ENCODE measurements at regions not wholly inside any gene's neighbourhood (a gene's known extent, or its start where the extent isn't known, plus 50 kb on each side); places are given as distances from the start of the nearest gene placed in this dataset.
"Not testable (repeated sequence)": the region's sequence is repeated elsewhere in the genome, so short reads cannot be mapped to it uniquely, and the experiment has no call there.

GRCh38 chr15:55126111-55126510 lies 70.6 kb downstream of the RSL24D1 start:
- DNase-seq (ENCODE audit: low spot score) = no peak

- no peak for DNase-seq (ENCODE audit: low spot score)
Observed at GRCh38 chr15:55124616-55125015, 72.1 kb downstream of the RSL24D1 start.

- no peak for DNase-seq (ENCODE audit: low spot score)
Observed at GRCh38 chr15:55118344-55118870, 78.3 kb downstream of the RSL24D1 start.

GRCh38 chr15:55116636-55117035 lies 80.1 kb downstream of the RSL24D1 start:
- no peak for DNase-seq (ENCODE audit: low spot score)

GRCh38 chr15:55113736-55114135 lies 83.0 kb downstream of the RSL24D1 start:
- DNase-seq (ENCODE audit: low spot score) = no peak

- DNase-seq (ENCODE audit: low spot score) = no peak
Observed at GRCh38 chr15:55112706-55113105, 84.0 kb downstream of the RSL24D1 start.

GRCh38 chr15:55110446-55110845 lies 86.3 kb downstream of the RSL24D1 start:
- no peak for DNase-seq (ENCODE audit: low spot score)

- peak; percentile 64 for DNase-seq (ENCODE audit: low spot score)
Observed at GRCh38 chr15:55108858-55109518, 87.8 kb downstream of the RSL24D1 start.

GRCh38 chr15:55108448-55108847 lies 88.3 kb downstream of the RSL24D1 start:
- no peak for DNase-seq (ENCODE audit: low spot score)

GRCh38 chr15:55106155-55106554 lies 90.6 kb downstream of the RSL24D1 start:
- no peak for DNase-seq (ENCODE audit: low spot score)

GRCh38 chr15:55094136-55094535 lies 102.6 kb downstream of the RSL24D1 start:
- DNase-seq (ENCODE audit: low spot score) = no peak

- no peak for DNase-seq (ENCODE audit: low spot score)
Observed at GRCh38 chr15:55088207-55088606, 108.5 kb downstream of the RSL24D1 start.

- DNase-seq (ENCODE audit: low spot score) = no peak
Observed at GRCh38 chr15:55084673-55085072, 112.1 kb downstream of the RSL24D1 start.

GRCh38 chr15:55084216-55084615 lies 112.5 kb downstream of the RSL24D1 start:
- no peak for DNase-seq (ENCODE audit: low spot score)

GRCh38 chr15:55077052-55077451 lies 119.7 kb downstream of the RSL24D1 start:
- DNase-seq (ENCODE audit: low spot score) = not testable (repeated sequence)

- DNase-seq (ENCODE audit: low spot score) = no peak
Observed at GRCh38 chr15:55074431-55074830, 122.3 kb downstream of the RSL24D1 start.

GRCh38 chr15:55063970-55064369 lies 132.8 kb downstream of the RSL24D1 start:
- DNase-seq (ENCODE audit: low spot score) = not testable (repeated sequence)

- no peak for DNase-seq (ENCODE audit: low spot score)
Observed at GRCh38 chr15:55060836-55061235, 135.9 kb downstream of the RSL24D1 start.

- no peak for DNase-seq (ENCODE audit: low spot score)
Observed at GRCh38 chr15:55056500-55056899, 140.2 kb downstream of the RSL24D1 start.

- no peak for DNase-seq (ENCODE audit: low spot score)
Observed at GRCh38 chr15:55044162-55044561, 152.6 kb downstream of the RSL24D1 start.

GRCh38 chr15:55037071-55037470 lies 159.7 kb downstream of the RSL24D1 start:
- DNase-seq (ENCODE audit: low spot score) = no peak

- no peak for DNase-seq (ENCODE audit: low spot score)
Observed at GRCh38 chr15:55035749-55036148, 161.0 kb downstream of the RSL24D1 start.

- DNase-seq (ENCODE audit: low spot score) = no peak
Observed at GRCh38 chr15:55033574-55033973, 163.2 kb downstream of the RSL24D1 start.

GRCh38 chr15:55031727-55032126 lies 165.0 kb downstream of the RSL24D1 start:
- DNase-seq (ENCODE audit: low spot score) = no peak

Measured in ureter (tissue), 1 donor.